Gastrocnemius medialis (tissue), 4 donors: ENCODE measurements at regions not wholly inside any gene's neighbourhood (a gene's known extent, or its start where the extent isn't known, plus 50 kb on each side); places are given as distances from the start of the nearest gene placed in this dataset.

Experiments used
- POLR2A ChIP-seq, 2 donors: fragments of 450-650 bp; IDR thresholded peaks; one replicate each; pipeline ENCODE4 v1.6.1; 2017; ENCODE audit warnings: antibody characterized with exemption in 2 of 2, mild to moderate bottlenecking in 2 of 2, moderate library complexity in 2 of 2
- TF ChIP-seq, protein P1 (sequence below), 5 experiments: fragments of 450-650 bp in 3 of 5; fragments of 200-600 bp in 2 of 5; sonication (generic) in 2 of 5; IDR thresholded peaks in 4 of 5; conservative IDR thresholded peaks in 1 of 5; 1 replicate in 4 of 5; 2 replicates in 1 of 5; pipeline ENCODE4 v1.5.1; 2016 to 2019; ENCODE audit warnings: antibody characterized with exemption in 5 of 5, mild to moderate bottlenecking in 3 of 5, moderate library complexity in 3 of 5

DNA sequence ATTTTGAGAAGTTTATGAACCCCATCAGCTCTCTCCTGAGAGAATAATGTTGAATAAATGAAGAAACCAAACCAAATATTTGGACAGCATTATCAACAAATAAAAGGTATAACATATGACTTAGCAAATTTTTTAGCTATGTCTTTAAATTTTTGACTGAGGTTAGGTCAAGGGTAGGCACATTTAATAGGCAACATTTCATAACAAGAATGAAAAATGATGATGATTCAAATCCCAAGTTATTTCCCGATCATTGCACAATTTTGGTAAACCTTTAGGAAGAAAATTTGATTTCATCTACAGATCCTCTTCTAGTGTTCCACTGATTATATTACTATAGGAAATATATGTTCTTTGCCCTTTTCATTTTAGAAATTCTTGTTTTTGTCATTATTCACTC, 123.7 kb upstream of the TLR3 start:
- TF ChIP-seq, protein P1, sequence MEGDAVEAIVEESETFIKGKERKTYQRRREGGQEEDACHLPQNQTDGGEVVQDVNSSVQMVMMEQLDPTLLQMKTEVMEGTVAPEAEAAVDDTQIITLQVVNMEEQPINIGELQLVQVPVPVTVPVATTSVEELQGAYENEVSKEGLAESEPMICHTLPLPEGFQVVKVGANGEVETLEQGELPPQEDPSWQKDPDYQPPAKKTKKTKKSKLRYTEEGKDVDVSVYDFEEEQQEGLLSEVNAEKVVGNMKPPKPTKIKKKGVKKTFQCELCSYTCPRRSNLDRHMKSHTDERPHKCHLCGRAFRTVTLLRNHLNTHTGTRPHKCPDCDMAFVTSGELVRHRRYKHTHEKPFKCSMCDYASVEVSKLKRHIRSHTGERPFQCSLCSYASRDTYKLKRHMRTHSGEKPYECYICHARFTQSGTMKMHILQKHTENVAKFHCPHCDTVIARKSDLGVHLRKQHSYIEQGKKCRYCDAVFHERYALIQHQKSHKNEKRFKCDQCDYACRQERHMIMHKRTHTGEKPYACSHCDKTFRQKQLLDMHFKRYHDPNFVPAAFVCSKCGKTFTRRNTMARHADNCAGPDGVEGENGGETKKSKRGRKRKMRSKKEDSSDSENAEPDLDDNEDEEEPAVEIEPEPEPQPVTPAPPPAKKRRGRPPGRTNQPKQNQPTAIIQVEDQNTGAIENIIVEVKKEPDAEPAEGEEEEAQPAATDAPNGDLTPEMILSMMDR (IDR thresholded peaks at IDR 0.05 in 4 of 5, conservative IDR thresholded peaks at IDR 0.05 in 1 of 5): no peak
- TF ChIP-seq POLR2A (IDR thresholded peaks at IDR 0.05): no peak
